H1 (cell line): ENCODE measurements at regions not wholly inside any gene's neighbourhood (a gene's known extent, or its start where the extent isn't known, plus 50 kb on each side); places are given as distances from the start of the nearest gene placed in this dataset.

Source experiments
- CTCF ChIA-PET: fragments of 300-600 bp; sonication (Branson Sonifier 250); formaldehyde crosslinking; loops from one replicate; lab custom pipeline; 2021; ENCODE audit not compliant: partially characterized antibody; lab: Charles Lee
- POLR2A ChIA-PET: fragments of 300-600 bp; sonication (Branson Sonifier 250); formaldehyde crosslinking; loops from one replicate; lab custom pipeline; 2021; ENCODE audit warnings: inconsistent platforms; ENCODE audit not compliant: partially characterized antibody; lab: Charles Lee
- DNase-seq, 2 experiments: peaks; one replicate each; pipeline versions ENCODE4 v3.0.0 to v3.0.0-alpha.2; 2010 to 2022; ENCODE audit warnings: low spot score in 2 of 2, low read depth in 1 of 2, mixed read lengths in 1 of 2
- FAIRE-seq: peaks from 2 replicates; lab custom pipeline; 2011; peaks lifted over from hg19 to GRCh38; lab: Jason Lieb, UNC
- H2AFZ ChIP-seq: 2 replicates; pipeline ENCODE4 v1.8.1; 2012; ENCODE audit warnings: low read length, inconsistent platforms
- H2AK5ac ChIP-seq: 2 replicates; pipeline ENCODE4 v1.6.1; 2013; ENCODE audit warnings: low read depth, low read length
- H2BK120ac ChIP-seq: replicated peaks from 2 replicates; pipeline ENCODE3; 2013; ENCODE audit warnings: low read depth, low read length, inconsistent platforms
- H2BK12ac ChIP-seq: 2 replicates; pipeline ENCODE4 v1.6.1; 2013; ENCODE audit warnings: low read depth, low read length
- H2BK15ac ChIP-seq: 2 replicates; pipeline ENCODE4 v1.6.1; 2013; ENCODE audit warnings: low read length
- H2BK20ac ChIP-seq: 2 replicates; pipeline ENCODE4 v1.6.1; 2013; ENCODE audit warnings: low read length
- H2BK5ac ChIP-seq: 2 replicates; pipeline ENCODE4 v1.6.1; 2013; ENCODE audit warnings: low read depth, low read length
- H3K14ac ChIP-seq: 2 replicates; pipeline ENCODE4 v1.6.1; 2013; ENCODE audit warnings: inconsistent platforms; ENCODE audit not compliant: insufficient read length
- H3K18ac ChIP-seq: 2 replicates; pipeline ENCODE4 v1.6.1; 2013; ENCODE audit warnings: low read length; ENCODE audit errors: extremely low read depth
- H3K23ac ChIP-seq: 2 replicates; pipeline ENCODE4 v1.6.1; 2013; ENCODE audit warnings: inconsistent platforms; ENCODE audit not compliant: insufficient read length
- H3K23me2 ChIP-seq: 2 replicates; pipeline ENCODE4 v1.6.1; 2013; ENCODE audit warnings: low read depth, low read length
- H3K27ac ChIP-seq: 2 replicates; pipeline ENCODE4 v1.6.1; 2011; ENCODE audit warnings: low read depth, low read length, inconsistent platforms
- H3K27me3 ChIP-seq, 4 experiments: replicated peaks in 1 of 4; 1 replicate in 1 of 4; 2 replicates in 3 of 4; pipeline versions ENCODE4 v1.6.1 to v1.8.1; 2011 to 2013; ENCODE audit warnings: low read length in 3 of 4, mild to moderate bottlenecking in 3 of 4, inconsistent platforms in 2 of 4, mixed read lengths in 2 of 4, moderate library complexity in 1 of 4; ENCODE audit not compliant: control insufficient read depth in 3 of 4, insufficient read depth in 3 of 4; ENCODE audit errors: extremely low read depth in 1 of 4
- H3K36me3 ChIP-seq, 4 experiments: 2 replicates each; pipeline versions ENCODE4 v1.6.1 to v1.8.1; 2011 to 2013; ENCODE audit warnings: mild to moderate bottlenecking in 4 of 4, low read length in 3 of 4, moderate library complexity in 2 of 4, control low read depth in 1 of 4, inconsistent platforms in 1 of 4; ENCODE audit not compliant: insufficient read depth in 4 of 4, control insufficient read depth in 2 of 4
- H3K4ac ChIP-seq: replicated peaks from 2 replicates; pipeline ENCODE3; 2013; ENCODE audit warnings: low read length, low read depth, mixed read lengths, inconsistent platforms; ENCODE audit not compliant: insufficient read length
- H3K4me1 ChIP-seq, 4 experiments: replicated peaks in 1 of 4; 1 replicate in 1 of 4; 2 replicates in 3 of 4; pipeline versions ENCODE4 v1.6.1 to v1.8.1; 2011 to 2013; ENCODE audit warnings: low read length in 3 of 4, inconsistent platforms in 2 of 4, mixed read lengths in 1 of 4; ENCODE audit not compliant: insufficient read depth in 4 of 4, control insufficient read depth in 3 of 4
- H3K4me2 ChIP-seq, 2 experiments: 2 replicates each; pipeline versions ENCODE4 v1.6.1 to v1.8.1; 2011 to 2013; ENCODE audit warnings: low read depth in 2 of 2, low read length in 2 of 2, control low read depth in 1 of 2, inconsistent platforms in 1 of 2, mild to moderate bottlenecking in 1 of 2; ENCODE audit not compliant: insufficient read depth in 1 of 2
- H3K4me3 ChIP-seq, 4 experiments: fragments of 200-600, 300-600 bp in 1 of 4; sonication (generic), shearing (Covaris generic), sonication (Bioruptor Twin) in 1 of 4; 2 replicates each; pipeline versions ENCODE4 v1.5.1 to v1.8.1; 2011 to 2016; ENCODE audit warnings: low read length in 4 of 4, low read depth in 3 of 4, control low read depth in 2 of 4, inconsistent platforms in 2 of 4, mild to moderate bottlenecking in 2 of 4, mixed read lengths in 1 of 4, moderate library complexity in 1 of 4; ENCODE audit not compliant: insufficient read depth in 2 of 4; ENCODE audit errors: extremely low read depth in 1 of 4
- H3K56ac ChIP-seq: replicated peaks from 2 replicates; pipeline ENCODE3; 2013; ENCODE audit warnings: low read depth, mild to moderate bottlenecking, mixed read lengths, low read length, inconsistent platforms; ENCODE audit not compliant: insufficient read length
- H3K79me1 ChIP-seq: 2 replicates; pipeline ENCODE4 v1.6.1; 2013; ENCODE audit warnings: low read depth, low read length, control low read depth
- H3K79me2 ChIP-seq, 2 experiments: 2 replicates each; pipeline versions ENCODE4 v1.6.1 to v1.8.1; 2012 to 2013; ENCODE audit warnings: low read length in 2 of 2, mild to moderate bottlenecking in 2 of 2, inconsistent platforms in 1 of 2; ENCODE audit not compliant: insufficient read depth in 2 of 2, control insufficient read depth in 1 of 2
- H3K9ac ChIP-seq, 4 experiments: replicated peaks in 1 of 4; 1 replicate in 1 of 4; 2 replicates in 3 of 4; pipeline versions ENCODE4 v1.6.1 to v1.8.1; 2011 to 2013; ENCODE audit warnings: low read depth in 3 of 4, low read length in 3 of 4, control low read depth in 2 of 4, mild to moderate bottlenecking in 2 of 4, moderate library complexity in 2 of 4, inconsistent platforms in 1 of 4; ENCODE audit errors: extremely low read depth in 1 of 4
- H3K9me3 ChIP-seq, 2 experiments: 2 replicates each; pipeline versions ENCODE4 v1.6.1 to v1.8.1; 2012 to 2013; ENCODE audit warnings: mild to moderate bottlenecking in 2 of 2, moderate library complexity in 2 of 2, control low read depth in 1 of 2, inconsistent platforms in 1 of 2, low read depth in 1 of 2, low read length in 1 of 2, mixed read lengths in 1 of 2; ENCODE audit not compliant: insufficient read depth in 2 of 2
- H4K20me1 ChIP-seq, 2 experiments: replicated peaks in 1 of 2; 2 replicates each; pipeline versions ENCODE3 to v1.8.1; 2011 to 2013; ENCODE audit warnings: inconsistent platforms in 2 of 2, low read length in 2 of 2, mild to moderate bottlenecking in 1 of 2; ENCODE audit not compliant: insufficient read depth in 2 of 2, control insufficient read depth in 1 of 2
- H4K5ac ChIP-seq: 2 replicates; pipeline ENCODE4 v1.6.1; 2013; ENCODE audit warnings: low read length, low read depth, mixed read lengths, inconsistent platforms; ENCODE audit not compliant: insufficient read length
- H4K8ac ChIP-seq: 2 replicates; pipeline ENCODE4 v1.8.0; 2013; ENCODE audit warnings: mild to moderate bottlenecking, moderate library complexity, low read length, inconsistent platforms; ENCODE audit not compliant: insufficient read depth; ENCODE audit errors: extremely low read depth
- H4K91ac ChIP-seq: replicated peaks from 2 replicates; pipeline ENCODE3; 2013; ENCODE audit warnings: low read length, mixed read lengths, inconsistent platforms; ENCODE audit not compliant: insufficient read length
- ATF3 ChIP-seq: IDR thresholded peaks from 2 replicates; pipeline ENCODE4 v1.6.1; 2011; ENCODE audit warnings: low read depth, mild to moderate bottlenecking, low read length; ENCODE audit not compliant: insufficient read depth
- FOSL1 ChIP-seq: IDR thresholded peaks from 2 replicates; pipeline ENCODE4 v1.6.1; 2011; ENCODE audit warnings: mild to moderate bottlenecking, low read depth, low read length, moderate library complexity; ENCODE audit not compliant: insufficient read depth
- POLR2A ChIP-seq, 2 experiments: IDR thresholded peaks; 1 replicate in 1 of 2; 2 replicates in 1 of 2; pipeline ENCODE4 v1.6.1; 2011; ENCODE audit warnings: low read depth in 2 of 2, low read length in 2 of 2, mild to moderate bottlenecking in 2 of 2; ENCODE audit errors: control extremely low read depth in 1 of 2
- POU5F1 ChIP-seq: IDR thresholded peaks from 2 replicates; pipeline ENCODE4 v1.6.1; 2011; ENCODE audit warnings: low read depth, mild to moderate bottlenecking, low read length, moderate library complexity
- TCF12 ChIP-seq: IDR thresholded peaks from 2 replicates; pipeline ENCODE4 v1.6.1; 2011; ENCODE audit warnings: low read depth, mild to moderate bottlenecking, low read length
- WGBS, 2 experiments: shearing (Covaris generic) in 1 of 2; methylation state at CpG; one replicate each; pipeline versions ENCODE4 v1.1.6 to v1.1.7; 2013 to 2015; ENCODE audit warnings: low lambda C conversion rate in 2 of 2, mixed read lengths in 2 of 2, inconsistent platforms in 1 of 2, low coverage in 1 of 2, missing lambda C conversion rate in 1 of 2; ENCODE audit not compliant: insufficient replicate concordance in 2 of 2, insufficient coverage in 1 of 2, insufficient read length in 1 of 2; ENCODE audit errors: extremely low coverage in 1 of 2, missing lambda C conversion rate in 1 of 2; 5-methylcytosine and 5-hydroxymethylcytosine counted together

- Histone ChIP-seq H4K20me1 (no peaks in the 10 kb centered on the region), H3K4ac (no peak overlapping the region), H3K79me2 (no peaks in the 10 kb centered on the region), H3K79me1 (no peaks in the 10 kb centered on the region), H4K5ac (no peak overlapping the region), H3K4me2 (no peak overlapping the region), H3K9me3 (peaks cover 0 to 3% of the 10 kb centered on the region in 2 experiments; a peak in 1 of 4 replicates), H3K27me3 (no peaks in the 10 kb centered on the region), H3K14ac (no peak overlapping the region), H3K23me2 (no peaks in the 10 kb centered on the region), H2BK5ac (no peak overlapping the region), H2AFZ (no peak overlapping the region), H3K4me3 (no peak overlapping the region), H2BK15ac (no peak overlapping the region), H2BK12ac (no peak overlapping the region), H3K9ac (no peak overlapping the region), H2AK5ac (no peak overlapping the region), H3K23ac (no peak overlapping the region), H3K27ac (no peak overlapping the region), H2BK120ac (no peak overlapping the region), H3K36me3 (no peaks in the 10 kb centered on the region; a peak in 1 of 8 replicates), H4K91ac (no peak overlapping the region), H3K4me1 (no peaks in the 10 kb centered on the region), H3K56ac (no peak overlapping the region), H2BK20ac (no peak overlapping the region), H4K8ac (no peak overlapping the region), H3K18ac (no peak overlapping the region)
- POLR2A ChIA-PET: no interaction called here
- FAIRE-seq (no peak), DNase-seq (no peak)
- TF ChIP-seq POLR2A (IDR thresholded peaks at IDR 0.05; ENCODE audit: control extremely low read depth in 1 of 2, low read depth in 2 of 2, low read length in 2 of 2) (no peak), FOSL1 (no peak), TCF12 (no peak), POU5F1 (no peak), ATF3 (no peak)
- 76% methylated on average over 2 of the region's 2 CpGs; no CpG with 5 or more reads in 1 of the 2 experiments for WGBS, 2 experiments
- CTCF ChIA-PET: interaction anchor here (1.4 kb wide), 1 partner anchor 10 kb away, joined by 7 read pairs; no protein-coding TSS in a partner anchor
These were observed 56.4 kb upstream of the PTGFR start for GRCh38 chr1:78434351-78434750.
